GM19452 (cell line): ENCODE measurements at regions not wholly inside any gene's neighbourhood (a gene's known extent, or its start where the extent isn't known, plus 50 kb on each side); places are given as distances from the start of the nearest gene placed in this dataset.

Source experiments
- ATAC-seq: cut with Tn5 transposase; IDR thresholded peaks from one replicate; pipeline ENCODE4 v1.9.1; 2021; ENCODE audit not compliant: unreplicated experiment

DNA sequence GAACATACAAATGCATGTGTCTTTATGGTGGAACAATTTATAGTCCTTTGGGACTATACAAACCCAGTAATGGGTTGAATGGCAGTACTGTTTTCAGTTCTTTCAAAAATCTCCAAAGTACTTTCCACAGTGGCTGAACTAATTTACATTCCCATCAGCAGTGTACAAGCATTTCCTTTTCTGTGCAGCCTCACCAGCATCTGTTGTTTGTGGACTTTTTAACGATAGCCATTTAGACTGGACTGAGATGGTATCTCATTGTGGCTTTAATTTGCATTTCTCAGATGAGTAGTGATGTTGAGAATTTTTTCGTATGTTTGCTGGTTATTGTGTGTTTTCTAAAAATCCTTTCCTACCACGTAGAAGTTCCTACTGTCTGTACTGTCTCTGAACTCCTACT is 327.2 kb upstream of the ZFP64 start:
- no peak for ATAC-seq

- no peak for ATAC-seq
Observed at GRCh38 chr20:52515877-52516276, 324.3 kb upstream of the ZFP64 start.

GRCh38 chr20:52500157-52500556 is 308.6 kb upstream of the ZFP64 start:
- no peak for ATAC-seq

- no peak for ATAC-seq
Observed at GRCh38 chr20:52497731-52498130, 306.2 kb upstream of the ZFP64 start.

DNA sequence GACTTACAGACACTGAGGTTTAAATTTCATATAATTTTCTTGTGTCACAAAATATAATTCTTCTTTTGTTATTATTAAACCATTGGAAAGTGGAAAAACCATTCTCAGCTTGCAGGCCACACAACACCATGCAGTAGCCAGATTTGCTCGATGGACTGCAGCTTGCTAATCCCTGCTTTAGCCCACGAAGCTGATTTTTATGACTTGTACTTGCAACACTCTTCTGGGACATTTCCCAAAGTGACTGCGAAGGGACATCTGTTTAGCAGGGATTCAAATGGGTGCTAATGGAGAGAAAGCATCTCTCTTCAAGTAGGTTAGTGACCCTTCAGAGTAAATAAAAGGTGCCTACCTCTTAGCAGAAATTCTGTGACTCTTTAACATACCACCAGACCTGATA is 304.6 kb upstream of the ZFP64 start:
- no peak for ATAC-seq

DNA sequence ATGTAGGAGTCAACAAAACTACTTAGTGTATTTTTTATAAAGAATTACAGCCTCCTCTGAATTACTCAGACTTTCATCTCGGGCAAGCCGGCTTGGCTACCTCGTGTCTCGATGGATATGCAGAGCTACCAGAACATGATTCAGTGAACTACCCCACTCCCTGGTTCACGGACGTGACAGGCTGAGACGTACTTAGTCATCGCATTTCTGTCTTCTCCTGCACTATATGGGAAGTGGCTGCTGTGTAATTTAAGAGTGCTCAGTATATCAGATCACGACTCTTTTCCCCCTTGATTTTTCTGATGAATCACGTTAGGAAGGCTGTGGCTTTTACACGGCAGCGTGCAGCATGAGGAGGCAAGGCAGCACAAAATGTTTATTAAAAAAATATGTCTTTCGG is 302.7 kb upstream of the ZFP64 start:
- no peak for ATAC-seq

DNA sequence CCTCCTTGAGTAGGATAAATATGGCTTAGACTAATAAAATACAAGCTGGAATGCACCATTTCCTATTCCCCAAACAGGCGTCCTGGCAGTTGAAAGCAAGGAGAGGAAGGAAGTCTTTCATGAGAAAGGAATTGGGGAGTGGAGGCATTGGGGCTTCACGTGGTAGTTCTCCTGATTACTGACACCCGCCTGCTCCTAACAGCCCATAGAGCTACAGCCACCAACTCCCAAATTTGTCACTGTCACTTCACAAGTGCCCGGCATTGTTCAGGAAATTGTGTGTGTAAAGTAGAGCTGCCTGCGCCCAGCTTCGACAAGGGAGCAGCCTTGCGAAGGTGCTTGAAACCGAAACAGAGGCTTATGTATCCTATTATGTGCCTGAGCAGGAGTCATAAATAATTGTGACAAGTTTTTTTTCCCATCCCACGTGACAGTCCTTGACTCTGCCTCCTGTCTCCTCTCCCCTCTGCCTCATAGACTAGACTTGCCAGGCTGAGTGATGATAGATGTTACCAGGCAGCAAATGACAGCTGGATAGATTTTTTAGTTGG is 301.7 kb upstream of the ZFP64 start:
- no peak for ATAC-seq

DNA sequence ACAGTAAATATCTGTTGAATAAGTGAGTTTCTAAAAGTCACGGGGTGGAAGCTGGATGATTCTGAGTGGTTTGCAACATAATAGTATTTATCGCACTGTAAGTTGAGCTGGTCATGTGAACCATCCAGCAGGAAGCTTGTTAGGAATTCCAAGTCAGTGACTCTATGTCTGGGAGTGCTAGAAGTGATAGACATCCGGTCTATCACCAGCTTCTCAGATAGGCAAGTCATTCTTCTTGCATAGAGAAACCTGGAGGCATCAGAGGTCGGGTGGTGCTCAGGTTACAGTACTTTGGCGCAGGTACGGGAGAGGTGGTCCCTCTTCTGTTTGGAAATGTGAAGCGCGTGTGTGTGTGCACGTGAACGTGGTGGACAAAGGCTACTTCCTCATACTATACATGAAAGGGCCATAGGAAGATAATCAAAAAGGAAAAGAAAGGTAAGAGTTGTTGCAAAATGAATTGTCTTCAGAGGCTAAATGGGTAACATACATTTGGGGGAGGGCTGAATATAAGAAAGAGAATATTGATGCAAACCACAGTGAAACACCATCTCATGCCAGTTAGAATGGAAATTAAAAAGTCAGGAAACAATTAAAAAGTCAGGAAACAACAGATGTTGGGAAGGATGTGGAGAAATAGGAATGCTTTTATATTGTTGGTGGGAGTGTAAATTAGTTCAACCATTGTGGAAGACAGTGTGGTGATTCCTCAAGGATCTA is 299.3 kb upstream of the ZFP64 start:
- no peak for ATAC-seq

- no peak for ATAC-seq
Observed at GRCh38 chr20:52484438-52484837, 292.9 kb upstream of the ZFP64 start.

GRCh38 chr20:52483382-52483781 is 291.8 kb upstream of the ZFP64 start:
- no peak for ATAC-seq

GRCh38 chr20:52482044-52482443 is 290.5 kb upstream of the ZFP64 start:
- no peak for ATAC-seq

DNA sequence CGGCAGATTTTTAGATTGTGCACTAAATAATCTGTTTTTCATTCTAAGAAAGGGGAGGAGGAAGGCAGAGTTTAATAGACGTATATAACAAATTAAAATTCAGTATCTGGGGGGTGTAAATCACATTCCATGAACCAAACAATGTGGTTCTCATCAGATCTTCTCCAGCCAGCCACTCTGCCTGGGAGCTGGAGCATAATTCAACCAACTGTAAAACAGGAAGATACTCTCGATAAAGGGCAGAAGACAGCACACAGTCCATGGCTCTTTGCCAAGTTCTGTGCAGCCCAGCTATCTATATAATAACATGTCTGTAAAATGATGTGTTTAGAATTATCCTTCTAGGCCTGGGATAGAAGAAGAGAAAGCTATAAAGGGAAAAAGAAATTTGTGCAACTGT is 289.9 kb upstream of the ZFP64 start:
- ATAC-seq = no peak

- ATAC-seq = no peak
Observed at GRCh38 chr20:52476074-52476750, 284.6 kb upstream of the ZFP64 start.

DNA sequence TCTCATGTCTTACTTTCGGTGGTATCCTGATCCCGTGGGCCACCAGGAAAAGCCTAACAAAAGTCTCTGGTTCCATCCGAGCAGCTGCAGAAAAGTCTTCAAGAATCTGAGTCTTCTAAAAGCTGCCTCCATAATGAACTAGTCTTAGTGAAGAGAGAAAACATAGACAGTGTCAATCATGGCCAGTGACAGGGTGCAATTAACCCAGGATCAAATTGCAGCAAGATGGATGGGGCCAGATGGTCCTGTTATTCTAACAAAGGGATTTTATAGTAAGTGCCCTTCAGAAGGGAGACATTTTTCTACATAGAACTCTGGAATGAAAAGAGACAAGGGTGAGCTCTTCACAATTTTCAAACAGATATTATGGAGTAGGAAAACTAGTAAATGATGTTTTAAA is 281.6 kb upstream of the ZFP64 start:
- ATAC-seq = no peak

GRCh38 chr20:52470561-52470960 is 279.0 kb upstream of the ZFP64 start:
- ATAC-seq = no peak

- ATAC-seq = no peak
Observed at GRCh38 chr20:52469128-52469527, 277.5 kb upstream of the ZFP64 start.

- no peak for ATAC-seq
Observed at GRCh38 chr20:52465991-52466390, 274.4 kb upstream of the ZFP64 start.

DNA sequence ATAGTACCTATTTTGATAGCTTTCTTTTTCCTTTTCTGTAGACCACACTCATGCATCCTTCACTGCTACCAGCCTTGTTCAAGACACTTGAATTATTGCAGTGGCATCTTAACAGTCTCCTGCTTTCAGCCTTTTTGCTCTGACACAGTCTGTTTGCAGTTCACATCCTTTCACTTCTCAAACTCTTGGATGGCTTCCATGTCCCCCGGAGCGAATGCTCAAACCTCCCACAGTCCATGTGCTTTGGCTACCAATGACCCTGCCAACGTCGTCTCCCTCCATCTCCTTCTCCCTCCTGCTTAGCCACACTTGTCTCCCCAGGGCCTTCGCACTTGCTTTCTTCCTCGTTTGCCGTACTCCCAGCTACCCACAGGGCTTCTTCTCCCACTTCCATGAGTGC is 270.0 kb upstream of the ZFP64 start:
- no peak for ATAC-seq

DNA sequence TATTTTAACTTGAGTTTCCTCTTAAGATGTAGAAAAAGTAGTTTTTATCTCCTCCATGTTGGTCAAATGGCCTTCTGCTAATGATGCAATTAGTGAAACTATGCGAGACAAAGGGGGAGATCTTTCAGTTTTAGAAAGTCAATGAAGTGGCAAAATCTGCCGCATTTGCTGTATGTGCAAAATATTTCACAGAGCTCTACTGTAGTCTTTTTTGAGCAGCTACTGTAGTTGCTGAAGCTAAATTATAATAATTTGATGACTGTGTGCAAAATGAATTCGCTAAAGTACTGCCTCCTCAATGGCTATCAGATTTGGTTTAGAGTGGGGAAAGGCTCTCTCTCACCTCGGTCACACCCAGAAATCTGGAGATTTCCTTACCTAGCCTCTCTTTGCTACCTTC is 267.6 kb upstream of the ZFP64 start:
- no peak for ATAC-seq

GRCh38 chr20:52457826-52458225 is 266.2 kb upstream of the ZFP64 start:
- ATAC-seq = no peak

DNA sequence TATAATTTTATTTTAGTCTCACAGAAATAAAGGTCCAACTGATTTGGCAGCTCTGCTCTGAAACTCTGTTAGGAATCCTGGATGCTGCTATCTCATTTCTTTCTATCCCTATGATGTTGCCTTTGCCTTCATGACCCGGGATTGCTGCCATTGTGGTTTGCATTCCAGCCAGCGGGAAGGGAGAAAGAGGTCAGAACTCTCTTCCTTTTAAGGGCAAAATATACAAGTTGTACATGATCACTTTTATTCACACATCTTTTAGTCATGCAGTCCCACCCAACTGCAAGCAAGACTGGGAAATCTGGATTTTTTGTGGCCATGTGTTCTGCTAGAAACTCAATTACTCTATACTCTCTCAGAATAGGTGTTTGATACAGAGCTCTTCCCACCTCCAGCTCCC is 263.1 kb upstream of the ZFP64 start:
- no peak for ATAC-seq

DNA sequence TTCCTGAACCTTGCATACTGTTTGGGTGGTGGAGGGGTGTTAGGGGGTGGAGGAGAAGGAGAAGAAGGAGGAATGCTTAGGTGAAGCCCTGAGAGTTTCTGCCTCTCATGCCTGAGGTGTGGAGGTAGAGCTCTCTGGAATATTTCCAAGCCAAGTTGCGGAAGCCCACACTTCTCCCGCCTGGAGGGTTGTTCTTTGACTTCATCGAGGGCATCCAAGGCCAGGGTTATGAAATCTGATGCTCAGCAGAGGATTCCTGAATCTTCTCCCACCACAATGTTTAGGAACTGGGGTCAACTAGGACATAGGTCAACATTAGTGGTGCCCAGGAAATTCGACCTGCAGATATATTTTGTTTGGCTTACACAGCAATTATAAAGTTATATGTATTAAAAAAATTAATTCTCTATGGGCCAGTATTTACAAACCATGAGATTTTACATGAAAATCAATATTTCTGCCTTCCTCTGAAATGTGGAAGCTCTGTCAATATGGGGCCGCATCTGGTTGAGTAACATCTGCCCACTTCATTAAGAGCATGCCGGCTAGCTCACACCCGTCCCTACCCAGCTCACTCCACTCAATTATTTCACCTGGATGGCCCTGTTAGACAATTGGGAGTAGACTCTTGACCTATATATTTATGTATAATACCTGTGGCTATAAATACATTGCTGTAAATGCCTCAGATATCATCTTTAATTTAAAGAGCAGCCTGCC is 257.1 kb upstream of the ZFP64 start:
- no peak for ATAC-seq
